T-cell (primary cell): ENCODE measurements at regions not wholly inside any gene's neighbourhood (a gene's known extent, or its start where the extent isn't known, plus 50 kb on each side); places are given as distances from the start of the nearest gene placed in this dataset.

ENCODE experiments used
- ATAC-seq, 4 experiments: fragments of 200-7000 bp in 3 of 4; fragments of 150-1000 bp in 1 of 4; cut with Tn5 transposase; replicated peaks in 1 of 4; 1 replicate in 3 of 4; 2 replicates in 1 of 4; pipeline ENCODE4 v1.10.0; 2021; ENCODE audit warnings: moderate library complexity in 3 of 4, mild to moderate bottlenecking in 2 of 4, moderate number of reproducible peaks in 1 of 4
- CTCF ChIA-PET, 2 donors: fragments of 300-600 bp; sonication (Branson Sonifier 250); formaldehyde crosslinking; loops; one replicate each; lab custom pipeline; 2022; ENCODE audit warnings: antibody characterized with exemption in 2 of 2; lab: Charles Lee
- POLR2A ChIA-PET, 2 donors: fragments of 300-600 bp; sonication (Branson Sonifier 250); formaldehyde crosslinking; loops; one replicate each; lab custom pipeline; 2022; ENCODE audit warnings: antibody characterized with exemption in 2 of 2; lab: Charles Lee
- DNase-seq, 35 experiments: peaks; one replicate each; pipeline versions ENCODE4 v3.0.0 to v3.0.0-alpha.2; 2013 to 2023
- H3K27ac ChIP-seq: one replicate; pipeline ENCODE4 v1.5.1; 2013; ENCODE audit warnings: low read length
- H3K27me3 ChIP-seq, 2 experiments: replicated peaks in 1 of 2; 1 replicate in 1 of 2; 2 replicates in 1 of 2; pipeline versions ENCODE4 v1.6.1 to v1.7.0; 2013; ENCODE audit warnings: low read length in 1 of 2, mixed read lengths in 1 of 2; ENCODE audit not compliant: control insufficient read depth in 2 of 2, insufficient read depth in 2 of 2; ENCODE audit errors: extremely low read depth in 1 of 2
- H3K36me3 ChIP-seq, 2 donors: 1 replicate in 1 of 2; 2 replicates in 1 of 2; pipeline versions ENCODE4 v1.6.1 to v1.7.0; 2013; ENCODE audit warnings: low read length in 1 of 2; ENCODE audit not compliant: control insufficient read depth in 2 of 2, insufficient read depth in 1 of 2; ENCODE audit errors: extremely low read depth in 1 of 2
- H3K4me1 ChIP-seq, 2 experiments: 1 replicate in 1 of 2; 2 replicates in 1 of 2; pipeline versions ENCODE4 v1.6.1 to v1.7.0; 2013; ENCODE audit warnings: low read length in 2 of 2, mixed read lengths in 1 of 2; ENCODE audit not compliant: insufficient read depth in 2 of 2, control insufficient read depth in 1 of 2; ENCODE audit errors: extremely low read depth in 1 of 2
- H3K4me3 ChIP-seq, 2 donors: 1 replicate in 1 of 2; 2 replicates in 1 of 2; pipeline versions ENCODE4 v1.5.1 to v1.7.0; 2013; ENCODE audit warnings: mild to moderate bottlenecking in 2 of 2, low read length in 1 of 2, moderate library complexity in 1 of 2; ENCODE audit not compliant: control insufficient read depth in 1 of 2; ENCODE audit errors: extremely low read depth in 1 of 2
- H3K9me3 ChIP-seq: 2 replicates; pipeline ENCODE4 v1.7.0; 2013
- H3K27ac Mint-ChIP-seq, 2 donors: one replicate each; pipeline ENCODE4 v1.8.0; 2020 to 2021; ENCODE audit warnings: mild to moderate bottlenecking in 2 of 2, mixed read lengths in 2 of 2
- H3K27me3 Mint-ChIP-seq, 2 donors: one replicate each; pipeline ENCODE4 v1.8.0; 2021 to 2022; ENCODE audit warnings: mixed read lengths in 2 of 2
- H3K36me3 Mint-ChIP-seq: one replicate; pipeline ENCODE4 v1.8.0; 2021; ENCODE audit warnings: mixed read lengths
- H3K4me1 Mint-ChIP-seq, 3 donors: one replicate each; pipeline ENCODE4 v1.8.0; 2020 to 2022; ENCODE audit warnings: mixed read lengths in 3 of 3, mild to moderate bottlenecking in 1 of 3
- H3K4me3 Mint-ChIP-seq, 3 donors: one replicate each; pipeline ENCODE4 v1.8.0; 2020 to 2022; ENCODE audit warnings: mild to moderate bottlenecking in 3 of 3, mixed read lengths in 3 of 3, moderate library complexity in 3 of 3
- H3K9me3 Mint-ChIP-seq, 3 donors: one replicate each; pipeline ENCODE4 v1.8.0; 2020 to 2022; ENCODE audit warnings: mixed read lengths in 3 of 3
- WGBS: methylation state at CpG from one replicate; pipeline ENCODE4 v1.1.5; 2013; ENCODE audit warnings: missing lambda C conversion rate; ENCODE audit not compliant: insufficient coverage; 5-methylcytosine and 5-hydroxymethylcytosine counted together

DNA sequence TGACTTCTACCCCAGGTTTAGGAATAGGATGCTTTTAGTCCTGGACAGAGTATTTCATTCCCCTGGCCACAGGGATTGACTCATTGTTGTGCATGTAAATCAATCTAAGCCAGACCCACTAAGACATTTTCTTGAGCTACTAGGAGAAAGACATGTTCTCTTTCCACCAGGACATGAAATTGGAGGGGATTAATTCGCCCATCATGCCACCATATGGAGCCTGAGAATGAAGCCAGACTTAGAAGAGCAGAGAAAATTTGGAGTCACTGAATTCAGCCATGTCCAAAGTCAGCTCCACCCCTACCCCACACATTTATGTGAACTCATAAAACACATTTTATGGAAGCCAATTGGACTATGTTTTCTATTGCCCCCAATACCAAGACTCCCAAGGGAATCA lies 322.5 kb downstream of the NFIB start:
- ChIA-PET POLR2A (interaction anchor here in 1 of 2 donors (0.5 kb wide), 1 partner anchor 13 kb away, joined by 4 read pairs; no protein-coding TSS in a partner anchor), CTCF (no interaction called here)
- Histone ChIP-seq H3K9me3 (no peaks in the 10 kb centered on the region), H3K27ac (no peak overlapping the region), H3K27me3 (no peaks in the 10 kb centered on the region), H3K36me3 (no peaks in the 10 kb centered on the region), H3K4me3 (no peak overlapping the region), H3K4me1 (no peaks in the 10 kb centered on the region)
- DNase-seq (no peak), ATAC-seq (no peak)
- Mint-ChIP-seq H3K36me3 (no peaks in the 10 kb centered on the region), H3K27ac (no peak overlapping the region), H3K9me3 (peaks cover 0 to 9% (median 4%) of the 10 kb centered on the region in 3 donors), H3K4me3 (no peak overlapping the region), H3K27me3 (no peaks in the 10 kb centered on the region), H3K4me1 (no peaks in the 10 kb centered on the region)
- WGBS, result no CpG with 5 or more reads among the region's 1 CpG

DNA sequence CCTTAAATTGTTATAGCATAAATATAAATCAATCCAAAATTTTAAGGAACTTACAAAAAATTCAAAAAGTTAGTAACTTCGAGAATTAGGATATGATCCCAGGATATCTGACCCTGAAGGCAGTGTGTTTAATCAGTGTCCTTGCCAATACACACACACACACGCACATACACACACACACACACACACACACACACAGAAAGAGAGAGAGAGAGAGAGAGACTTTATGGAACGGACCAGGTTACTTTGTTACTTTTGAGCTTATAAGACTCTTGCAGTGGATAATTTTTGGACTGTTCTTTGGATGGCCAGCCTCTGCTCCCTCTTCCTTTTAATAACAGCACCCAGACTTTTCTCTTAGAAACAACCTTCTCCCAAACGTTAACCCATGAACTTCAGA lies 322.9 kb downstream of the NFIB start:
- no CpG with 5 or more reads among the region's 4 CpGs for WGBS
- Histone ChIP-seq H3K4me1 (no peaks in the 10 kb centered on the region), H3K27me3 (no peaks in the 10 kb centered on the region), H3K27ac (no peak overlapping the region), H3K36me3 (no peaks in the 10 kb centered on the region), H3K9me3 (no peaks in the 10 kb centered on the region), H3K4me3 (no peak overlapping the region)
- H3K9me3 Mint-ChIP-seq, result peaks cover 0 to 12% (median 4%) of the 10 kb centered on the region in 3 donors
- no peaks in the 10 kb centered on the region for H3K4me1 Mint-ChIP-seq
- POLR2A ChIA-PET, result no interaction called here
- H3K27ac Mint-ChIP-seq, result no peak overlapping the region
- CTCF ChIA-PET, result no interaction called here
- H3K27me3 Mint-ChIP-seq, result no peaks in the 10 kb centered on the region
- H3K4me3 Mint-ChIP-seq, result no peak overlapping the region
- H3K36me3 Mint-ChIP-seq, result no peaks in the 10 kb centered on the region
- DNase-seq, result no peak
- ATAC-seq, result no peak

GRCh38 chr9:13990331-13990730 lies 323.6 kb downstream of the NFIB start:
- H3K36me3 Mint-ChIP-seq, result no peaks in the 10 kb centered on the region
- ChIA-PET CTCF (no interaction called here), POLR2A (no interaction called here)
- H3K27me3 Mint-ChIP-seq, result no peaks in the 10 kb centered on the region
- no peak overlapping the region for H3K27ac Mint-ChIP-seq
- Histone ChIP-seq H3K4me3 (no peak overlapping the region), H3K9me3 (no peaks in the 10 kb centered on the region), H3K36me3 (no peaks in the 10 kb centered on the region), H3K27me3 (no peaks in the 10 kb centered on the region), H3K27ac (no peak overlapping the region), H3K4me1 (no peaks in the 10 kb centered on the region)
- ATAC-seq (no peak), DNase-seq (no peak)
- peaks cover 0 to 14% (median 4%) of the 10 kb centered on the region in 3 donors for H3K9me3 Mint-ChIP-seq
- H3K4me3 Mint-ChIP-seq, result no peak overlapping the region
- H3K4me1 Mint-ChIP-seq, result no peaks in the 10 kb centered on the region

GRCh38 chr9:13988944-13989343 lies 325.0 kb downstream of the NFIB start:
- Mint-ChIP-seq H3K27me3 (no peaks in the 10 kb centered on the region), H3K9me3 (peaks cover 0 to 15% (median 4%) of the 10 kb centered on the region in 3 donors), H3K27ac (no peak overlapping the region), H3K4me3 (no peak overlapping the region), H3K36me3 (no peaks in the 10 kb centered on the region), H3K4me1 (no peaks in the 10 kb centered on the region)
- no peaks in the 10 kb centered on the region for H3K9me3 ChIP-seq
- H3K36me3 ChIP-seq, result no peaks in the 10 kb centered on the region
- no peaks in the 10 kb centered on the region for H3K4me1 ChIP-seq
- ATAC-seq (no peak), DNase-seq (no peak)
- no peaks in the 10 kb centered on the region for H3K27me3 ChIP-seq
- no peak overlapping the region for H3K27ac ChIP-seq
- ChIA-PET POLR2A (no interaction called here), CTCF (no interaction called here)
- no CpG with 5 or more reads among the region's 1 CpG for WGBS
- no peak overlapping the region for H3K4me3 ChIP-seq

DNA sequence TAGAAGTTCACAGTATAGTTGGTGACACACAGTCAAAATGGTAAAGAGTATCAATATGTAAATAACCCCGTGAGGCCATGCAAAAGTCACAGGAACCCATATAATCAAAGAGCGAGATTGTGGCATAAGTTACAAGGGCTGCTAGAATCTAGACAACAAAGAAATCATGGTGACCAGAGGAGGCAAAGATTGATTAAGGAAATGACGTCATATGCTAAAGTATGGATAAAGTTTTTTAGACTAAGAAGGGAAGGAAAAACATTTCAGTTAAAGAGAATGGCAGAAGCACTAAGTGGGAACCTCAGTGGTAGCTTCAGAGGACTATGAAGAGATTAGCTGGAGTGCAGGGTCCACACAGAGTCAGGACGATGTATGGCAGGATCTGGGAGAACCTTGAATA lies 330.3 kb downstream of the NFIB start:
- Histone ChIP-seq H3K36me3 (no peaks in the 10 kb centered on the region), H3K27ac (no peak overlapping the region), H3K9me3 (no peaks in the 10 kb centered on the region), H3K4me1 (no peaks in the 10 kb centered on the region), H3K4me3 (no peak overlapping the region), H3K27me3 (no peaks in the 10 kb centered on the region)
- Mint-ChIP-seq H3K4me1 (no peaks in the 10 kb centered on the region), H3K27me3 (no peaks in the 10 kb centered on the region), H3K27ac (no peak overlapping the region), H3K36me3 (no peaks in the 10 kb centered on the region), H3K4me3 (no peak overlapping the region), H3K9me3 (peaks cover 0 to 15% (median 3%) of the 10 kb centered on the region in 3 donors)
- DNase-seq (no peak), ATAC-seq (no peak)
- WGBS, result 83% methylated on average over 2 of the region's 4 CpGs
- ChIA-PET CTCF (no interaction called here), POLR2A (no interaction called here)

DNA sequence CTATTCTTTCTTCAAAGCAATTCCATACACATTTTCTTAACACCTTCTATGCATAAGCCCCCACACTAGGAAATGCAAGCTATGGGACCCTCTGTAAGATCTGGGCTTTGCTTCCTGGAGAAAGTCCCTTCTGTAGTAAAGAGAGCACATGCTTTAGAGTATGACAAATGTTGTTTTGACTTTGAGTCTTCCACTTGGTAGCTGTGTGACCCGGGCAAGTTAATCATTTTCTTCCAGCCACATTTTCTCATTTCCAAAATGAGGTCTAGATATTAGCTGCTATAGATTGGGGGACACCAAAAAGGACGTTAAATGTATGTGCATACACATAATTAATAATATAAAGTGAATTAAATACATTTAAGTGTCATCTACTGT lies 334.0 kb downstream of the NFIB start:
- Histone ChIP-seq H3K27ac (no peak overlapping the region), H3K4me3 (no peak overlapping the region), H3K9me3 (no peaks in the 10 kb centered on the region), H3K4me1 (no peaks in the 10 kb centered on the region), H3K36me3 (no peaks in the 10 kb centered on the region), H3K27me3 (no peaks in the 10 kb centered on the region)
- no peak for ATAC-seq
- peaks cover 0 to 12% (median 6%) of the 10 kb centered on the region in 3 donors for H3K9me3 Mint-ChIP-seq
- no peak overlapping the region for H3K4me3 Mint-ChIP-seq
- no peak overlapping the region for H3K27ac Mint-ChIP-seq
- no peak for DNase-seq
- POLR2A ChIA-PET, result no interaction called here
- WGBS, result no CpG with 5 or more reads among the region's 2 CpGs
- CTCF ChIA-PET, result no interaction called here
- no peaks in the 10 kb centered on the region for H3K4me1 Mint-ChIP-seq
- no peaks in the 10 kb centered on the region for H3K36me3 Mint-ChIP-seq
- peaks cover 0 to 2% of the 10 kb centered on the region in 2 donors for H3K27me3 Mint-ChIP-seq

DNA sequence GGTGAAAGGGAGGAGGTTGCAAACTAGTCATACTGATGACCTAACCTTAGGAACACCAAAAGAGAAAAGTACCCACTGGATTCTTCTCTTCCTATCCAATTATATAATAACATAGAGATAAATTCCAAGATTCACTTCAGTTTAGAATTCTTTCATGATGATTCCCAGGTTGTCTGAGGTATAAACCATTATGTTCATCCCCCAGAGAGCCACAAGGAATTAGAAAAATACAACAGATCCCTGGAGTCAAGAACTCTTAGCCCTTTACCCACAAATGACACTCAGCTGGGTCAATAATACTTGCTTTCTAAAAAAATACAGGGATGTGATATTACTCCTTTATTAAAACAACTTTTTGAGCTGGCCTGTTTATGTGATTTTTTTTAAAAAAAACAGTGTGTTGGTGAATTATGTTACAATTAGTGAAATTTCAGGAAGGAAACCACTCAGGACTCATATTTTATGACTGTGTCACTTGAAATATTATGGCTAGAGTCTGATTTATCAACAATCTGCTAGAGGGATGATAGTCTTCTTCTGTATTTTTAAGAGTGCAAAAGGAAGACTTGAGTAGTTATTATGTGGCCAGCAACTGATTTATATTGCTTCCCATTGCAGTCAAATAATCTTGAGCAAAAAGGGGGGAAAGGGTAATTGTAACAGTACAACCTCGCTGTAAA lies 338.2 kb downstream of the NFIB start:
- H3K36me3 Mint-ChIP-seq, result no peaks in the 10 kb centered on the region
- H3K4me1 Mint-ChIP-seq, result no peaks in the 10 kb centered on the region
- H3K27me3 Mint-ChIP-seq, result peaks cover 0 to 2% of the 10 kb centered on the region in 2 donors
- H3K4me3 ChIP-seq, result no peak overlapping the region
- H3K4me3 Mint-ChIP-seq, result no peak overlapping the region
- H3K27me3 ChIP-seq, result no peaks in the 10 kb centered on the region
- H3K36me3 ChIP-seq, result no peaks in the 10 kb centered on the region
- no peaks in the 10 kb centered on the region for H3K9me3 ChIP-seq
- DNase-seq (no peak), ATAC-seq (no peak)
- H3K9me3 Mint-ChIP-seq, result peaks cover 0 to 6% (median 5%) of the 10 kb centered on the region in 3 donors
- POLR2A ChIA-PET, result no interaction called here
- CTCF ChIA-PET, result no interaction called here
- no peak overlapping the region for H3K27ac Mint-ChIP-seq
- no CpG with 5 or more reads among the region's 1 CpG for WGBS
- no peaks in the 10 kb centered on the region for H3K4me1 ChIP-seq
- H3K27ac ChIP-seq, result no peak overlapping the region
